GM18505 (cell line): ENCODE measurements at regions not wholly inside any gene's neighbourhood (a gene's known extent, or its start where the extent isn't known, plus 50 kb on each side); places are given as distances from the start of the nearest gene placed in this dataset.

Source experiments
- ATAC-seq: cut with Tn5 transposase; IDR thresholded peaks from one replicate; pipeline ENCODE4 v1.9.1; 2021; ENCODE audit not compliant: unreplicated experiment
- POLR2A ChIP-seq: IDR thresholded peaks from 4 replicates; pipeline ENCODE4 v1.6.1; 2011; ENCODE audit warnings: borderline replicate concordance; ENCODE audit not compliant: insufficient read depth, insufficient read length; ENCODE audit errors: extremely low read depth

DNA sequence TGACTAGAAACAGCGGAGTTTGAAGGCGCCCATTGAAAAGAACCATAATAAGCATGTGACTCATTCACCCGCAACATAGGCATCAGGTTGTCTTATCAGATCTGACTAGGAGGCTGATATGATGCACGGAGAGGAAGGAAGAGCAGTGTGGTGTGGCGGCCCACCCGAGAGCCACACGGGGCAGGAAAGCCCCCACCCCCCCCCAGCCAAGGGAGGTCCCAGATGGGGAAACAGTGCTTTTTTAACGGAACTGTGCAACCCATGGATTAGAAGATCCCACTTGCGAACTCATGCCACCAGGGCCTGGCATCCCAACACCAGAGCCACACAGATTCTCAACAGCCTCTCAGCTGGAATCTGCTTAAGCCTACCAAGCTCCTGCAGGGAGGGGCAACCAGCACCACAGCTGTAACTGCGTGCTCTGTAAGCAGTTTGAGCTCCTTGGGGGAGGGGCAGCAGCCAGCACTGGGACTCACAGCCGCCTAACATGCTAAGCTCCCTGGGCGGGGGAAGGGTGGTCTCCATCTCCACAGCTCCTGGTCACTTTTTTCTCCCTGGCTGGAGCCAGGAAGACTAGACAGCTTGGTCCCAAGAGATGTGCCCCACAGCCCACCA is 466.2 kb downstream of the PDGFC start:
- ATAC-seq, result no peak
- TF ChIP-seq POLR2A, result no peak

DNA sequence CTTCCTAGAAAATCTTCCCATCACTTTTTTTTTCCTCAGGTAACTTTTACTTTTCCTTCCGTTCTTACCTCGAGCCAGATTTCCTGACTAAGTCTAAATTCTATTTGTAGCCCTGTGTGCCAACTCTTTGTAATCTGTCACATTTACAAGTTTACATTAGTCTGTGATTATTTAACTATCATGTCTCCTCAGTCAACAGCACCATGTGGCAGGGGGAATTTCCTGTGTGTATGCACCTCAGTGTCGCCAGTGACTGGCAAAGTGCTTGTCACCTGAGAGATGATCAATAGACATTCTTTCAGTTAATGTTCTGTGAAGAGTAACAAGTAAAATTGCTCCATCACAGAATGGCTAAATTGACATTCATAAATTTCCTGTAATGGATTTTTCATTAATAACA is 468.5 kb downstream of the PDGFC start:
- TF ChIP-seq POLR2A, result no peak
- no peak for ATAC-seq

DNA sequence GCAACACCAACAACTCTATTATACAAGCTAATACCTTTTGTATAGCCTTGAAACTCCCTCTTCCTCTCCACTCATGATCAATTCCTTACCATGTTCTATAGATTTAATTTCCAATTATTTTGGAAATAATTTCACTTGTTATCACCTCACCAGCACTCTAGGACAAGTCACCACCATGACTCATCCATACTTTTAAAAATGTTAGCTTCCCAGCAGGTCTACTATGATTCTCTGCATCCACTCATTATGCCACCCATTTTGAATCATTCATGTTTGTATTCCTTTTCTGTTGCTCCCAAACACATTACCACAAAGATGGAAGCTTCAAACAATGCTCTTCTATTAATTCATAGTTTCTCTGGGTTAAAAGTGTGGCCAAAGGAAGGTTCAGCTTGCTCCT is 469.6 kb downstream of the PDGFC start:
- ATAC-seq, result no peak
- TF ChIP-seq POLR2A, result no peak

DNA sequence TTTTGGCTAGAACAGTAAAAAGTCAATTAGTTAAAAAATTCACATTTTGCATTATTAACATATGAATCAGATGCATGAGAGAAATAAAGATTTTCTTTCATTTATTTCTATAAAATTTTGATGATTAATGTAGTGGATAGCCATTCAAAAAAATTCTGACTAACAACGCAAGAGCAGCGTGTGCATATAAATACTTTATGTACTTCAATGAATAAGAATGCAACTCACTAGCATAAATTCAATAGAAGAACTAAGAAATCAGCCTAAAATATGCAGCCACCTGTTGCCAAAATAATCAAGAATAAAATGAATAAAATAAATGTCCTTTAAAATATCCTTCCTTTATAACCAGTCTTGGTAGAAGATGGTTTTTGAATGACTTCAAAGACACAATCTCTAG is 471.9 kb downstream of the PDGFC start:
- no peak for ATAC-seq
- no peak for TF ChIP-seq POLR2A

DNA sequence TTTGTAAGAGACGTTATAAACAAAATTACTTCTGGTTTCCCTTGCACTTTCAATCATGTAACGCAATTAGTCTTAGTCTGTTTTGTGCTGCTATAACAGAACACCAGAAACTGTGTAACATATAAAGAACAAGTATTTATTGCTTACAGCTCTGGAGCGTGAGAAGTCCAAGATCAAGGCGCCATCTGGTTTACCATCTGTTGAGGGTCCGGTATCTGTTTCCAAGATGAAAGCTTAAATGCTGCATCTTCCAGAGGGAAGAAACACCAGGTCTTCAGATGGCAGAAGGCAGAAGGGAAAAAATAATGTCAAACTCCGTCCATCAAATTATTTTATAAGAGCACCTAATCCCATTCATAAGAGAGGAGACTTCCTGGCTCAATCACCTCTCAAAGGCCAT is 474.1 kb downstream of the PDGFC start:
- ATAC-seq, result no peak
- no peak for TF ChIP-seq POLR2A

DNA sequence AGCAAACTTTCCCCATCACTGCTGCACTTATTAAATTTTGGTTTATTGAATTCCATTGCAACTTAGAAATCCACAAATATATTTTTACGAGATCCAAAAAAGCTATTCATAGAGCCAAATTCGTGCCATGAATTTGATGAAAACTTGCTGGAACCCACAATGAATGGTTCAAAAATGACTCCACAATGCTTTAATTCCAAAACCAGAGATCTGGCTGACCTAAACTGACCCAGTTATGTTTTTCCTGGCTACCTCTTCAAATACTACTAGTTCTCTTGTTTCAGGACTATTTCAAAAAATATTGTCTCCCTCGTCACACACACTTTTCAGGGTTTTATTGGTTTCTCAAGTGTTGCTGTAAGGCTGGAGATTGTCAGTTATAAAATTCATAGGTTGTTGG is 474.8 kb downstream of the PDGFC start:
- no peak for ATAC-seq
- no peak for TF ChIP-seq POLR2A

DNA sequence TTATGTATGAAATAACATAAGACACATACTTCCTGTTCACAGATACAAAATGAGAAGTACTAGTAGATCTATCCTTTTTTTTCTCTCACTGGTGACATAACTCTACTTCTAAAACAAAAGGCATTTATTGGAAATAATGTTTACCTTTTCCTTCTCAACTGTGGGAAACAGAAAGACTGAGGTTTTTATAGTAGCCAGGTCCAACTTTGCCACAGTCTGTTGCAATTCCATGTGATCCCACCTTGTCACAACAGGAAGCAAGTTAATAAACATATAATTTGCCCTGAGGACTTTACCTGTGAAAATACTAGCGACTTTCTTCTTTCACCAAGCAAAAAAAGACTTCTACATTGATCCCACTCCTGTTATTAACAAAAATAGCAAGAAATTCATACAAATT is 475.8 kb downstream of the PDGFC start:
- no peak for TF ChIP-seq POLR2A
- ATAC-seq, result no peak

DNA sequence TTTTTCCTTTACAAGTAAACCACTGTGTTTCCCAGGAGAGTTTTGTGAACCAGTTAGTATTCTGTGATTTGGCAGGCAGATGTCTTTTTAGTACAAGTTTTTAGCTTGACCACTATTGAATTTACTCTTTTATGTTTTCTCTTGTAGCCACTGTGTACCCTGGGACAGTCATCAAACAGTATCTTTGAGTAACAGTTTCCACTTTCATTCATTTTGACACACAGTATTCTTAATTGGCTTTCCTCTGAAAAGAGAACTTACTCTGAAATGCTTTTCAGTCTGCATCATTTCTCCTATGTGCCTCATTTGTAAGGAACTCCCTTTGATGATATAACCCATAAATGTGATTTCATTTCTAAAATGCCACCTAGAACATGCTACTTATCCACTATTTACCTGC is 476.5 kb downstream of the PDGFC start:
- ATAC-seq, result no peak

DNA sequence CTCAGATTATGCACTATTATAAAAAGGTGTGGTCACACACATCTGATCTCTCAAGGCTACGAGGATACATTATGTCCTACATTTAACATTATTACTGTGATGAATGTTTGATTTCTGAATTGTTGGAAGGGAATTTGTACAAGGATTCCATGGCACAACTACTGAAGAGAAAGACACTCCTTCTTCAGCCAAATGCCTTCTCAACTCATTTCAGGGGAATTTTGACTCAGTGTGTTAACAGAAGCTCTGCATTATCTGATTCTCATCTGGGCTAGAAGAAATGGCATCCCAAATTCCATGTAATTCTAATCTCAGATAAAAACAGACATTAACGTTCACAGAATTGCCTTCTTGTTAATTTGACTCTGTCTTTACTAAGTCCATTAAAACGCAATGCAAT is 477.7 kb downstream of the PDGFC start:
- no peak for ATAC-seq
- TF ChIP-seq POLR2A, result no peak

More for the DNA sequence above, 476.5 kb downstream of the PDGFC start:
- TF ChIP-seq POLR2A, result no peak

DNA sequence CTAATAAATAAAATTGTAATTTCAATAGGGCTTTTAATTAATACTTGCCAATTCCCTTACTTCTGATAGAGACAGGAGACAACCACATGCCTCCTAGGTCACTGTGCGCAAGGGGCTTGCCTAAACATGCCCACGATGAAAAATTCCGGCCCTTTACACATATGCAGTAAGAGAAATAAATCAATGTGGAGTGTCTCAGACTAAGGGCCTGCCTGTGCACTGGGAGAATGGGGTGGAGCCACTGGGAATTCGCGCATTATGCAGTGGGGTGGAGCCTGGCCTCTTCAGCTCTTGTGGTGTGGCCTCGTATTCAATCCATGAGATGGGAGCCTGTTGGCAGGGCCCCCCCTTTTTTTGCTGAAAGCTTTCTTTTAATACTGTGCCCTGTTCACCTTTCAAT is 484.5 kb downstream of the PDGFC start:
- TF ChIP-seq POLR2A, result no peak
- no peak for ATAC-seq

DNA sequence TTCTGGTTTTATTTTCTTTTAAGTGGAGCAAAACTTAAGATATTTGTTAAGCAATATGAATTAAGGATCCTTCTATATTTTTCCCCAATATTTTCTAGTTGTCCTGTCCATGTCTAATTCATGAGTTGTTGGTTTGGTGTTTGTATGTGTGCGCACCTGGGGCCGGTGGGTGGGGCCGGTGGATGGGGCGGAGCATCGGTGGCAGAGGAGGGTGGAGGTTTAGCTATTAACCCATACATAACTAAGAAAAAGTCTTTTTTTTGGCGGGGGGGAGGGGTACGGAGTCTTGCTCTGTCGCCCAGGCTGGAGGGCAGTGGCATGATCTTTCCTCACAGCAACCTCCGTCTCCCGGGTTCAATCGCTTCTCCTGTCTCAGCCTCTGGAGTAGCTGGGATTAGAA is 489.8 kb downstream of the PDGFC start:
- no peak for TF ChIP-seq POLR2A
- ATAC-seq, result no peak

DNA sequence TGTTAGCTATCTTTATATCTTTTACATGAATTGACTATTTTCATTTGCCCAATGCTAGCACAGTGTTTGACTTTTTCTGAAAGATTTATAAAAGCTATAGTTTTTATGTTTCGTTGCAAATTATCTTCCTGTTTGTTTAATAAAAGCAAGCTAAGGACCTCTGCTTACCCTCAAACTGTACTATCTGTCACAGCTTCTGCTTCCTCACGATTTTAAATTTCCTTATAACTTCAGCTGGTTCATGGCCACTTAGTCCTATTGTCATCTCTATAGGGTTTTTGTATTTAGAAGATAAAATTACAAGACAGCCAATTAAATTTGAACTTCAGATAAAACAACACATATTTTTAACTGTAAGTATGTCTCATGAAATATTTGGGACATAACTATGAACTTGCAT is 494.0 kb downstream of the PDGFC start:
- no peak for TF ChIP-seq POLR2A
- no peak for ATAC-seq

DNA sequence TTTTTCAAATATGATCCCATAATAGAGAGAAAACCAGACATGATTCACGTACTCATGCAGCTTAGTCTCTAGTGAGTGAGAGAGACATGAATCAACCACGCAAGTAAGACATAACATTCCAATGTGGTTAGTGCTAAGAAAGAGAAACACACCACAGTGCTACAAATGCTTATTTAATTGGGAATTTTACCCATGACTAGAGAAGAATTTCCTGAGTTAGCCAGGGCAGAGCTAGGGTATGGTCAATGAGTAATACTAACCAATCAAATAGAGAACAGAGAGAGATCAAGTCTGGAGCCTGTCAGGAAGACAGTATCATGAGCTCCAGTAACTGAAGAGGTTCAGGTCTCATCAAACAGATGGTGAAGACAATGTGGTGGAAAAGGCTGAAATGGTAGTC is 495.2 kb downstream of the PDGFC start:
- no peak for TF ChIP-seq POLR2A
- no peak for ATAC-seq

DNA sequence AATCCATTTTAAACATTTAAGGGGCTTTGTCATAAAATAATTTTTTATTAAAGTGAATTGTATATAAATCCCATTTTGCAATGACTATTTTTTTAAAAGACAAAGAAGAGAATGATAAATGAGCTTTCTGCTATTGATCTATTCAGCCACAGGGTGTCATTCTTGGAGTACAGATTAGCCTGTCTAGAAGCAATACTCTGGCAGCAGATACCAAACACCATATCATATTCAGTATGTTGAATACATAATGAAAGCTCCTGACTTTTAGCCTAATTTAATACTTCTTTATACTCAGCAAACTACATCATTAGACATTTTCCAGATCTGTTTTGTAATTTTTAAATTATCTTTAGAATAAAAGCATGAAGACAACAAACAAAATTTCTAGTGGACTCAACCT is 496.3 kb downstream of the PDGFC start:
- ATAC-seq, result no peak
- no peak for TF ChIP-seq POLR2A

DNA sequence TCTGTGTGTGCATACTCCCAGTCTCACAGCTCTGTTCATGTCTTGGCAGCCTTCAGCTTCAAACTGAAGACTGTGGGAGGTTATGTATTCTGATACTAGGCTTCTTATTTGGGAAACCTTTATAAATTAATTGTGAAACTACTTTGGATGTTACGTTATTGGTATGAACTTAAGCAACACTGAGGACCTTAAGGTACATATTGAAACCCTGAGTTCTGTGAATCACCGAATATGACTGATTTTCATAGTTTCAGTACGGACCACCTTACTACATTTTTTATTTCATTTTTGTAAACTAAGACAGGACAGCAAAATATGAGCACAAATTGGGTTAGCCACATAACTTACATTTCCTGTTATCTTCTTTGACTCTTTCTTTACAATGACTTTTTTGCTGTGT is 498.4 kb downstream of the PDGFC start:
- no peak for ATAC-seq
- no peak for TF ChIP-seq POLR2A
